Mesenchymal stem cell (in vitro differentiated cells and primary cell): ENCODE measurements at regions not wholly inside any gene's neighbourhood (a gene's known extent, or its start where the extent isn't known, plus 50 kb on each side); places are given as distances from the start of the nearest gene placed in this dataset.
"Not testable (repeated sequence)": the region's sequence is repeated elsewhere in the genome, so short reads cannot be mapped to it uniquely, and the experiment has no call there.

Experiments used
- DNase-seq: peaks from one replicate; pipeline ENCODE4 v3.0.0-alpha.2; 2013
- H2AFZ ChIP-seq: one replicate; pipeline ENCODE4 v1.6.1; 2013; ENCODE audit warnings: low read depth, mild to moderate bottlenecking, control low read depth, inconsistent platforms, low read length, moderate library complexity
- H2AK5ac ChIP-seq: 2 replicates; pipeline ENCODE4 v1.6.1; 2013; ENCODE audit warnings: low read length, moderate library complexity, mild to moderate bottlenecking, inconsistent platforms; ENCODE audit not compliant: severe bottlenecking
- H2BK120ac ChIP-seq: one replicate; pipeline ENCODE4 v1.6.1; 2013; ENCODE audit warnings: low read depth, mild to moderate bottlenecking, inconsistent platforms, low read length, moderate library complexity
- H2BK12ac ChIP-seq, 2 experiments: one replicate each; pipeline ENCODE4 v1.6.1; 2013; ENCODE audit warnings: inconsistent platforms in 2 of 2, low read length in 2 of 2, mild to moderate bottlenecking in 2 of 2, moderate library complexity in 2 of 2, control low read depth in 1 of 2
- H2BK15ac ChIP-seq: one replicate; pipeline ENCODE4 v1.6.1; 2013; ENCODE audit warnings: mild to moderate bottlenecking, low read depth, inconsistent platforms; ENCODE audit not compliant: poor library complexity, severe bottlenecking
- H2BK5ac ChIP-seq: 2 replicates; pipeline ENCODE4 v1.6.1; 2013; ENCODE audit warnings: low read depth, mild to moderate bottlenecking, low read length, control low read depth, inconsistent platforms; ENCODE audit not compliant: poor library complexity, severe bottlenecking
- H3K14ac ChIP-seq, 2 experiments: one replicate each; pipeline ENCODE4 v1.6.1; 2013; ENCODE audit warnings: inconsistent platforms in 2 of 2, low read length in 2 of 2, control low read depth in 1 of 2, mild to moderate bottlenecking in 1 of 2, moderate library complexity in 1 of 2
- H3K18ac ChIP-seq, 2 experiments: one replicate each; pipeline ENCODE4 v1.6.1; 2013; ENCODE audit warnings: inconsistent platforms in 2 of 2, low read length in 2 of 2, control low read depth in 1 of 2, low read depth in 1 of 2, mild to moderate bottlenecking in 1 of 2
- H3K23ac ChIP-seq, 2 experiments: one replicate each; pipeline ENCODE4 v1.6.1; 2013; ENCODE audit warnings: inconsistent platforms in 2 of 2, low read length in 2 of 2, mild to moderate bottlenecking in 2 of 2, moderate library complexity in 2 of 2, control low read depth in 1 of 2
- H3K27ac ChIP-seq: 2 replicates; pipeline ENCODE4 v1.5.1; 2013; ENCODE audit warnings: mild to moderate bottlenecking, moderate library complexity, low read length, control low read depth, inconsistent platforms; ENCODE audit not compliant: poor library complexity, severe bottlenecking
- H3K27me3 ChIP-seq, 2 experiments: 2 replicates each; pipeline versions ENCODE4 v1.6.1 to v1.7.0; 2013; ENCODE audit warnings: low read length in 2 of 2, mild to moderate bottlenecking in 2 of 2, moderate library complexity in 2 of 2, control low read depth in 1 of 2, inconsistent platforms in 1 of 2; ENCODE audit not compliant: control insufficient read depth in 1 of 2, insufficient read depth in 1 of 2
- H3K36me3 ChIP-seq, 2 experiments: 2 replicates each; pipeline versions ENCODE4 v1.6.1 to v1.7.0; 2013; ENCODE audit warnings: low read length in 2 of 2, control low read depth in 1 of 2, inconsistent platforms in 1 of 2, low read depth in 1 of 2, mild to moderate bottlenecking in 1 of 2; ENCODE audit not compliant: insufficient read depth in 2 of 2, control insufficient read depth in 1 of 2
- H3K4ac ChIP-seq, 2 experiments: one replicate each; pipeline ENCODE4 v1.6.1; 2013; ENCODE audit warnings: inconsistent platforms in 2 of 2, low read length in 2 of 2, mild to moderate bottlenecking in 2 of 2, moderate library complexity in 2 of 2, control low read depth in 1 of 2, low read depth in 1 of 2
- H3K4me1 ChIP-seq: 2 replicates; pipeline ENCODE4 v1.6.1; 2013; ENCODE audit warnings: low read depth, low read length, control low read depth; ENCODE audit not compliant: control insufficient read depth, insufficient read depth
- H3K4me2 ChIP-seq: 2 replicates; pipeline ENCODE4 v1.6.1; 2013; ENCODE audit warnings: low read length, mild to moderate bottlenecking, inconsistent platforms; ENCODE audit not compliant: poor library complexity, severe bottlenecking
- H3K4me3 ChIP-seq, 2 experiments: 2 replicates each; pipeline versions ENCODE4 v1.5.1 to v1.7.0; 2013; ENCODE audit warnings: low read length in 2 of 2, mild to moderate bottlenecking in 2 of 2, control low read depth in 1 of 2, low read depth in 1 of 2; ENCODE audit not compliant: insufficient read depth in 1 of 2
- H3K79me1 ChIP-seq: replicated peaks from 2 replicates; pipeline ENCODE4 v1.6.1; 2013; ENCODE audit warnings: mild to moderate bottlenecking, control low read depth, low read length, inconsistent platforms; ENCODE audit not compliant: poor library complexity, severe bottlenecking
- H3K9ac ChIP-seq: 2 replicates; pipeline ENCODE4 v1.7.0; 2013; ENCODE audit warnings: mild to moderate bottlenecking, low read length, moderate library complexity
- H3K9me3 ChIP-seq: 2 replicates; pipeline ENCODE4 v1.7.0; 2013; ENCODE audit warnings: mild to moderate bottlenecking, low read length; ENCODE audit not compliant: control insufficient read depth
- H4K8ac ChIP-seq: one replicate; pipeline ENCODE4 v1.6.1; 2013; ENCODE audit warnings: inconsistent platforms, mild to moderate bottlenecking, low read length, moderate library complexity
- H4K91ac ChIP-seq: one replicate; pipeline ENCODE4 v1.6.1; 2013; ENCODE audit warnings: mild to moderate bottlenecking, low read length, inconsistent platforms
- WGBS: methylation state at CpG from one replicate; pipeline ENCODE4 v1.1.7; 2013; ENCODE audit warnings: mixed read lengths; 5-methylcytosine and 5-hydroxymethylcytosine counted together

DNA sequence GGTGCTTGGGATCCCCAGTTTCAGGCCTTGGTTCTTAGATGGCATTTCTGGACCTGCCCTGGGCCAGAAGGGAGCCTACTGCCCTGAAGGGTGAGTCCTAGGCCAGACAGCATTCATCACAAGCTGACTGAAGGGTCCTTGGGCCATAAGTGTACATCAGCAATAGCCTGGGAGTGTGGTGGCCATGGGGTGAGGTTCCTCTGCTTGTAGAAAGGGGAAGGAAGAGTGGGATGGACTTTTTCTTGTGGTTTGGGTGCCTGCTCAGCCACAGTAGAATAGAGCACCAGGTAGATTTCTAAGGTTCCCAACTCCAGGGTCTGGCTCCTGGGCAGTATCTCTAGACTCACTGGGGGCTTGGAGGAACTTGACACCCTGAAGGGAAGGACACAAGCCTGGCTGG is 95.2 kb upstream of the PHF24 start:
- DNase-seq, result no peak
- H3K27me3 ChIP-seq, result peaks cover 14 to 28% of the 10 kb centered on the region in 2 experiments

DNA sequence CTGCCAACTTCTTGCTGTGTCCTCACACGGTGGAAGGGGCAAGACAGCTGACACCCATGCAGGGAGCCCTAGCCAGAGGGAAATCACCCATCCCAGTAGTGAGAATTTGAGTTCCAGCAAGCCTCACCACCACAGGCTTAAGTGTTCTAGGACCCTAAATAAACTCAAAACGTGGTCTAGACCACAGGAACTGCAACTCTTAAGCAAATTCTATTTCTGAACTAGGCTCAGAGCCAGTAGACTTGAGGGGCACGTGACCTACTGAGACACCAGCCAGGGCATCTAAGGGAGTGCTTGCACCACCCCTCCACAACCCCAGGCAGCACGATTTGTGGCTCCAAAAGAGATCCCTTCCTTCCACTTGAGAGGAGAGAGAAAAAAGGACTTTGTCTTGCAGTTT is 96.0 kb upstream of the PHF24 start:
- Histone ChIP-seq H2BK12ac (no peak overlapping the region), H2BK5ac (no peak overlapping the region)

More for the DNA sequence above, 95.2 kb upstream of the PHF24 start:
- H3K79me1 ChIP-seq, result no peaks in the 10 kb centered on the region
- H3K23ac ChIP-seq, result no peak overlapping the region
- H2AK5ac ChIP-seq, result no peak overlapping the region
- no peaks in the 10 kb centered on the region for H3K36me3 ChIP-seq
- H3K9me3 ChIP-seq, result peaks cover 22% of the 10 kb centered on the region
- H2AFZ ChIP-seq, result no peak overlapping the region
- H3K4ac ChIP-seq, result no peak overlapping the region
- no peak overlapping the region for H3K18ac ChIP-seq
- H2BK120ac ChIP-seq, result no peak overlapping the region
- no peak overlapping the region for H4K91ac ChIP-seq
- H3K14ac ChIP-seq, result no peak overlapping the region
- H2BK15ac ChIP-seq, result no peak overlapping the region
- H2BK12ac ChIP-seq, result no peak overlapping the region
- no peak overlapping the region for H3K9ac ChIP-seq
- H3K27ac ChIP-seq, result no peak overlapping the region
- H4K8ac ChIP-seq, result no peak overlapping the region
- H2BK5ac ChIP-seq, result no peak overlapping the region
- H3K4me3 ChIP-seq, result no peak overlapping the region
- no peak overlapping the region for H3K4me2 ChIP-seq
- H3K4me1 ChIP-seq, result no peaks in the 10 kb centered on the region

DNA sequence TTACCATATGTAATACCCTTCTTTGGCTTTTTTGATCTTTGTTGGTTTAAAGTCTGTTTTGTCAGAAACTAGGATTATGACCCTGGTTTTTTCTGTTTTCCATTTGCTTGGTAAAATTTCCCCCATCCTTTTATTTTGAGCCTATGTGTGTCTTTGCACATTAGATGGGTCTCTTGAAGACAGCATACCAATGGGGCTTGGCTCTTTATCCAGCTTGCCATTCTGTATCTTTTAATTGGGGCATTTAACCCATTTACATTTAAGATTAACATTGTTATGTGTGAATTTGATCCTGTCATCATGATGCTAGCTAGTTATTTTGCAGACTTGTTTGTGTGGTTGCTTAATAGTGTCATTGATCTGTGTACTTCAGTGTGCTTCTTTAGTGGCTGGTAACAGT is 103.1 kb upstream of the PHF24 start:
- not testable (repeated sequence) for H3K9ac ChIP-seq, H3K27ac ChIP-seq, DNase-seq, H3K4ac ChIP-seq, H3K79me1 ChIP-seq, H4K91ac ChIP-seq, H3K14ac ChIP-seq, H2BK12ac ChIP-seq, H2AFZ ChIP-seq, H3K4me2 ChIP-seq, H3K36me3 ChIP-seq, H2AK5ac ChIP-seq, H4K8ac ChIP-seq, H2BK5ac ChIP-seq, H3K23ac ChIP-seq, H2BK120ac ChIP-seq, H3K18ac ChIP-seq, H3K4me3 ChIP-seq, H2BK15ac ChIP-seq, H3K27me3 ChIP-seq, H3K4me1 ChIP-seq
- peaks cover 54% of the 10 kb centered on the region for H3K9me3 ChIP-seq

More for the DNA sequence above, 96.0 kb upstream of the PHF24 start:
- H3K4me1 ChIP-seq, result no peaks in the 10 kb centered on the region
- H4K91ac ChIP-seq, result no peak overlapping the region
- H3K4me2 ChIP-seq, result no peak overlapping the region
- H2AK5ac ChIP-seq, result no peak overlapping the region
- H4K8ac ChIP-seq, result no peak overlapping the region
- DNase-seq, result no peak
- no peaks in the 10 kb centered on the region for H3K79me1 ChIP-seq
- H3K27ac ChIP-seq, result no peak overlapping the region
- H3K23ac ChIP-seq, result no peak overlapping the region
- no peak overlapping the region for H3K4ac ChIP-seq
- no peak overlapping the region for H3K9ac ChIP-seq
- no peak overlapping the region for H3K14ac ChIP-seq
- peaks cover 6 to 21% of the 10 kb centered on the region in 2 experiments for H3K27me3 ChIP-seq
- no peak overlapping the region for H2BK120ac ChIP-seq
- no peak overlapping the region for H3K4me3 ChIP-seq
- H3K9me3 ChIP-seq, result peaks cover 30% of the 10 kb centered on the region
- H3K18ac ChIP-seq, result no peak overlapping the region
- no peak overlapping the region for H2BK15ac ChIP-seq
- no peaks in the 10 kb centered on the region for H3K36me3 ChIP-seq
- 28% methylated on average over 3 of the region's 4 CpGs for WGBS
- H2AFZ ChIP-seq, result no peak overlapping the region

DNA sequence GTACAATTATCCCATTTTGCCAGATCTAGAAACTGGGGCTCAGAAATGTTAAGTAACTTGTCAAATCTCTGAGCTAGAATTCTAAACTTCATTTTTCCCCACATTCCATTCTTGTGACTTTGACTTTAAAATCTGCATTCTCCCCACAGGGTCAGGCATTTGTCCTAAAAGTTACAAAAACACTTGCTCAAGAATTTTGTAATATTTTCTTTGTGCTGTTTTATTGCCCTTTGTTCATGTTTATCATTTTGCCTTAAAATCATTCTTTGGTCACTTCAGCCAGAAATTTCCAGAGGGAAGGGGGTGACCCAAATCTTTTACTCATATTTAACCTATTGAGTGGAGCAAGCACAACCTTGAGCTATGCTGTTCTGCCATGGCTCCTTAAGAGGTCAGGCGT is 120.1 kb upstream of the CCL21 start:
- Histone ChIP-seq H3K4me1 (no peaks in the 10 kb centered on the region), H3K36me3 (no peaks in the 10 kb centered on the region), H3K27ac (no peak overlapping the region), H2BK12ac (no peak overlapping the region), H3K4me2 (no peak overlapping the region), H4K8ac (no peak overlapping the region), H3K9me3 (no peaks in the 10 kb centered on the region), H3K18ac (no peak overlapping the region), H3K23ac (no peak overlapping the region), H3K14ac (no peak overlapping the region), H2BK120ac (no peak overlapping the region), H3K9ac (no peak overlapping the region), H3K79me1 (no peaks in the 10 kb centered on the region), H3K4ac (no peak overlapping the region), H4K91ac (no peak overlapping the region), H2BK15ac (no peak overlapping the region), H2BK5ac (no peak overlapping the region), H3K4me3 (no peak overlapping the region), H2AK5ac (no peak overlapping the region), H2AFZ (no peak overlapping the region), H3K27me3 (peaks cover 32 to 44% of the 10 kb centered on the region in 2 experiments)
- no peak for DNase-seq
- WGBS, result 96% methylated on average over 1 of the region's 1 CpG
